NCI-H1436 treated with DMSO at 0.1 percent for 48 hours (cell line): ENCODE measurements at regions not wholly inside any gene's neighbourhood (a gene's known extent, or its start where the extent isn't known, plus 50 kb on each side); places are given as distances from the start of the nearest gene placed in this dataset.
A peak's percentile ranks its signal among the peaks of the same experiment; 100 is the strongest.
"Not testable (repeated sequence)": the region's sequence is repeated elsewhere in the genome, so short reads cannot be mapped to it uniquely, and the experiment has no call there.

Experiments
- DNase-seq: peaks from one replicate; lab custom pipeline; 2025; lab: John Stamatoyannopoulos, UW

- no peak for DNase-seq
Measured at GRCh38 chr9:19935422-19935821, 146.6 kb upstream of the SLC24A2 start.

GRCh38 chr9:19934301-19934871 is 145.5 kb upstream of the SLC24A2 start:
- DNase-seq, result no peak

- DNase-seq, result no peak
Measured at GRCh38 chr9:19931098-19931890, 142.5 kb upstream of the SLC24A2 start.

- DNase-seq, result no peak
Measured at GRCh38 chr9:19927560-19927959, 138.7 kb upstream of the SLC24A2 start.

- DNase-seq, result no peak
Measured at GRCh38 chr9:19926774-19927173, 137.9 kb upstream of the SLC24A2 start.

- peak; percentile 36 for DNase-seq
Measured at GRCh38 chr9:19925674-19926503, 137.1 kb upstream of the SLC24A2 start.

- DNase-seq, result no peak
Measured at GRCh38 chr9:19924080-19924479, 135.2 kb upstream of the SLC24A2 start.

- DNase-seq, result no peak
Measured at GRCh38 chr9:19922476-19923118, 133.8 kb upstream of the SLC24A2 start.

- DNase-seq, result no peak
Measured at GRCh38 chr9:19920401-19920800, 131.6 kb upstream of the SLC24A2 start.

GRCh38 chr9:19918630-19919029 is 129.8 kb upstream of the SLC24A2 start:
- no peak for DNase-seq

- DNase-seq, result no peak
Measured at GRCh38 chr9:19914044-19914443, 125.2 kb upstream of the SLC24A2 start.

GRCh38 chr9:19913151-19913550 is 124.3 kb upstream of the SLC24A2 start:
- DNase-seq, result no peak

GRCh38 chr9:19903076-19903475 is 114.2 kb upstream of the SLC24A2 start:
- no peak for DNase-seq

GRCh38 chr9:19901586-19901985 is 112.7 kb upstream of the SLC24A2 start:
- no peak for DNase-seq

- DNase-seq, result no peak
Measured at GRCh38 chr9:19896161-19896560, 107.3 kb upstream of the SLC24A2 start.

GRCh38 chr9:19895578-19895977 is 106.7 kb upstream of the SLC24A2 start:
- DNase-seq, result not testable (repeated sequence)

- no peak for DNase-seq
Measured at GRCh38 chr9:19895006-19895405, 106.2 kb upstream of the SLC24A2 start.

- no peak for DNase-seq
Measured at GRCh38 chr9:19885608-19886007, 96.8 kb upstream of the SLC24A2 start.

- DNase-seq, result no peak
Measured at GRCh38 chr9:19879062-19879461, 90.2 kb upstream of the SLC24A2 start.

- no peak for DNase-seq
Measured at GRCh38 chr9:19876569-19877316, 87.9 kb upstream of the SLC24A2 start.

- no peak for DNase-seq
Measured at GRCh38 chr9:19875291-19875920, 86.6 kb upstream of the SLC24A2 start.
